Thyroid gland (tissue), 4 donors: ENCODE measurements at regions not wholly inside any gene's neighbourhood (a gene's known extent, or its start where the extent isn't known, plus 50 kb on each side); places are given as distances from the start of the nearest gene placed in this dataset.

Experiments used
- POLR2A ChIP-seq, 2 donors: fragments of 450-650 bp; IDR thresholded peaks; one replicate each; pipeline ENCODE4 v1.6.1; 2017; ENCODE audit warnings: antibody characterized with exemption in 2 of 2, mild to moderate bottlenecking in 2 of 2, moderate library complexity in 1 of 2
- TF ChIP-seq, protein P1 (sequence below), 6 experiments: fragments of 200-600 bp in 3 of 6; fragments of 450-650 bp in 3 of 6; sonication (generic) in 3 of 6; IDR thresholded peaks; one replicate each; pipeline ENCODE4 v1.5.1; 2016 to 2019; ENCODE audit warnings: antibody characterized with exemption in 6 of 6, mild to moderate bottlenecking in 2 of 6, inconsistent platforms in 1 of 6, moderate library complexity in 1 of 6

GRCh38 chr3:130835483-130835882 is 58.4 kb upstream of the ATP2C1 start:
- TF ChIP-seq, protein P1, sequence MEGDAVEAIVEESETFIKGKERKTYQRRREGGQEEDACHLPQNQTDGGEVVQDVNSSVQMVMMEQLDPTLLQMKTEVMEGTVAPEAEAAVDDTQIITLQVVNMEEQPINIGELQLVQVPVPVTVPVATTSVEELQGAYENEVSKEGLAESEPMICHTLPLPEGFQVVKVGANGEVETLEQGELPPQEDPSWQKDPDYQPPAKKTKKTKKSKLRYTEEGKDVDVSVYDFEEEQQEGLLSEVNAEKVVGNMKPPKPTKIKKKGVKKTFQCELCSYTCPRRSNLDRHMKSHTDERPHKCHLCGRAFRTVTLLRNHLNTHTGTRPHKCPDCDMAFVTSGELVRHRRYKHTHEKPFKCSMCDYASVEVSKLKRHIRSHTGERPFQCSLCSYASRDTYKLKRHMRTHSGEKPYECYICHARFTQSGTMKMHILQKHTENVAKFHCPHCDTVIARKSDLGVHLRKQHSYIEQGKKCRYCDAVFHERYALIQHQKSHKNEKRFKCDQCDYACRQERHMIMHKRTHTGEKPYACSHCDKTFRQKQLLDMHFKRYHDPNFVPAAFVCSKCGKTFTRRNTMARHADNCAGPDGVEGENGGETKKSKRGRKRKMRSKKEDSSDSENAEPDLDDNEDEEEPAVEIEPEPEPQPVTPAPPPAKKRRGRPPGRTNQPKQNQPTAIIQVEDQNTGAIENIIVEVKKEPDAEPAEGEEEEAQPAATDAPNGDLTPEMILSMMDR (IDR thresholded peaks at IDR 0.05), result no peak
- TF ChIP-seq POLR2A (IDR thresholded peaks at IDR 0.05), result no peak
